CD14-positive monocyte (primary cell): ENCODE measurements at regions not wholly inside any gene's neighbourhood (a gene's known extent, or its start where the extent isn't known, plus 50 kb on each side); places are given as distances from the start of the nearest gene placed in this dataset.

Experiments
- DNase-seq, 3 donors: peaks; one replicate each; pipeline ENCODE4 v3.0.0-alpha.2; 2011 to 2022
- H2AFZ ChIP-seq: 2 replicates; pipeline ENCODE4 v1.6.0; 2012; ENCODE audit warnings: mild to moderate bottlenecking, low read depth, low read length, inconsistent platforms; ENCODE audit not compliant: insufficient read depth, poor library complexity, severe bottlenecking
- H3K27ac ChIP-seq, 2 donors: 1 replicate in 1 of 2; 2 replicates in 1 of 2; pipeline ENCODE4 v1.5.1; 2012 to 2013; ENCODE audit warnings: low read length in 2 of 2, control low read depth in 1 of 2, inconsistent platforms in 1 of 2, low read depth in 1 of 2, mild to moderate bottlenecking in 1 of 2
- H3K27me3 ChIP-seq, 2 donors: one replicate each; pipeline versions ENCODE4 v1.6.0 to v1.6.1; 2011 to 2013; ENCODE audit warnings: low read length in 2 of 2; ENCODE audit not compliant: control insufficient read depth in 2 of 2, insufficient read depth in 2 of 2
- H3K36me3 ChIP-seq, 2 donors: replicated peaks in 1 of 2; 1 replicate in 1 of 2; 2 replicates in 1 of 2; pipeline versions ENCODE4 v1.5.1 to v1.6.1; 2012 to 2013; ENCODE audit warnings: low read length in 2 of 2, control low read depth in 1 of 2, inconsistent platforms in 1 of 2, mild to moderate bottlenecking in 1 of 2; ENCODE audit not compliant: insufficient read depth in 2 of 2, control insufficient read depth in 1 of 2
- H3K4me1 ChIP-seq, 2 donors: 1 replicate in 1 of 2; 2 replicates in 1 of 2; pipeline versions ENCODE4 v1.5.1 to v1.6.1; 2012 to 2013; ENCODE audit warnings: low read length in 2 of 2, control low read depth in 1 of 2, inconsistent platforms in 1 of 2, mild to moderate bottlenecking in 1 of 2, moderate library complexity in 1 of 2; ENCODE audit not compliant: insufficient read depth in 2 of 2, control insufficient read depth in 1 of 2
- H3K4me2 ChIP-seq: replicated peaks from 2 replicates; pipeline ENCODE3; 2012; ENCODE audit warnings: low read length, moderate library complexity, mild to moderate bottlenecking; ENCODE audit not compliant: poor library complexity, severe bottlenecking; ENCODE audit errors: extremely low read depth
- H3K4me3 ChIP-seq, 3 experiments: fragments of 200-600 bp in 1 of 3; sonication (generic) in 1 of 3; replicated peaks in 1 of 3; 1 replicate in 2 of 3; 2 replicates in 1 of 3; pipeline ENCODE4 v1.5.1; 2011 to 2013; ENCODE audit warnings: low read length in 3 of 3, mild to moderate bottlenecking in 3 of 3, control low read depth in 2 of 3, low read depth in 2 of 3, inconsistent platforms in 1 of 3, moderate library complexity in 1 of 3
- H3K79me2 ChIP-seq: 2 replicates; pipeline ENCODE4 v1.6.0; 2012; ENCODE audit warnings: mild to moderate bottlenecking, control low read depth, inconsistent platforms, low read length, moderate library complexity; ENCODE audit not compliant: insufficient read depth
- H3K9ac ChIP-seq: 2 replicates; pipeline ENCODE4 v1.6.0; 2017; ENCODE audit warnings: low read length, mild to moderate bottlenecking; ENCODE audit not compliant: insufficient read depth, poor library complexity, severe bottlenecking
- H3K9me3 ChIP-seq, 2 donors: replicated peaks in 1 of 2; 1 replicate in 1 of 2; 2 replicates in 1 of 2; pipeline versions ENCODE4 v1.5.1 to v1.6.1; 2012 to 2013; ENCODE audit warnings: low read length in 2 of 2, control low read depth in 1 of 2; ENCODE audit not compliant: control insufficient read depth in 1 of 2, insufficient read depth in 1 of 2
- H4K20me1 ChIP-seq: 2 replicates; pipeline ENCODE4 v1.6.0; 2012; ENCODE audit warnings: mild to moderate bottlenecking, low read length, control low read depth, moderate library complexity; ENCODE audit not compliant: insufficient read depth
- H3K27ac Mint-ChIP-seq, 7 donors: one replicate each; pipeline ENCODE4 v1.8.0; 2020; ENCODE audit warnings: mild to moderate bottlenecking in 7 of 7, mixed read lengths in 7 of 7, moderate library complexity in 6 of 7, inconsistent platforms in 2 of 7
- H3K27me3 Mint-ChIP-seq, 3 donors: one replicate each; pipeline ENCODE4 v1.8.0; 2021 to 2022; ENCODE audit warnings: low read depth in 3 of 3, mild to moderate bottlenecking in 3 of 3, mixed read lengths in 3 of 3, moderate library complexity in 3 of 3, inconsistent platforms in 1 of 3
- H3K36me3 Mint-ChIP-seq, 2 donors: one replicate each; pipeline ENCODE4 v1.8.0; 2020; ENCODE audit warnings: mixed read lengths in 2 of 2, inconsistent platforms in 1 of 2, mild to moderate bottlenecking in 1 of 2
- H3K4me1 Mint-ChIP-seq: one replicate; pipeline ENCODE4 v1.8.0; 2020; ENCODE audit warnings: mild to moderate bottlenecking, mixed read lengths
- H3K4me3 Mint-ChIP-seq, 2 donors: one replicate each; pipeline ENCODE4 v1.8.0; 2020; ENCODE audit warnings: mild to moderate bottlenecking in 2 of 2, mixed read lengths in 2 of 2, moderate library complexity in 1 of 2
- H3K9me3 Mint-ChIP-seq, 7 donors: one replicate each; pipeline ENCODE4 v1.8.0; 2020 to 2022; ENCODE audit warnings: mixed read lengths in 7 of 7, mild to moderate bottlenecking in 6 of 7, moderate library complexity in 6 of 7, inconsistent platforms in 2 of 7
- WGBS: methylation state at CpG from one replicate; pipeline ENCODE4 v1.1.5; 2013; ENCODE audit warnings: missing lambda C conversion rate; ENCODE audit not compliant: insufficient coverage; 5-methylcytosine and 5-hydroxymethylcytosine counted together
- intact Hi-C, 2 donors: fragments of 100-400 bp; cut with micrococcal nuclease; formaldehyde crosslinking; loops; one replicate each; pipeline versions ENCODE4 v1.15.0 to v1.15.1; 2023
- TF ChIP-seq, protein P1 (sequence below): fragments of 200-600 bp; IDR thresholded peaks from one replicate; pipeline ENCODE4 v1.8.0; 2022; ENCODE audit warnings: antibody characterized with exemption, mild to moderate bottlenecking

DNA sequence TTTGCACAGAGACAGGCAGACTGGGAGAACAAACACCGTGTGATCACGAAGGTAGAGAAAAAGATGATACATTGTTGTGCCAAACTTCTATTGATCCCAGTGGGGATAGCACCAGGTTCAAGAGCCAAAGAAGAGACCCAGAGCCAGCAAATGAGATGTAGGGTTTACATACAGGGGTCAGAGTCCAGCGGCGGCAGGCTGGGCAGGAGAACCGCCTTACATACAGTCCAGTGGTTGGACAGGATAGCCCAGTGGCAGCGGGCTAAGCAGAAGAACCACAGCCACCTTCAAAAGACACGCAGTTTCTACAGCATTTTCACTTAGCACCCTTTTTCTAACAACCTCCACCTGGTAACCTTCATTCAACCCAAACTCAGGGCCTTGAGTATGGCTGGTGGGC is 932.8 kb downstream of the SLC4A3 start:
- Histone ChIP-seq H2AFZ (no peak overlapping the region), H3K4me3 (no peak overlapping the region), H4K20me1 (no peaks in the 10 kb centered on the region), H3K9ac (no peak overlapping the region), H3K27me3 (no peaks in the 10 kb centered on the region), H3K36me3 (no peaks in the 10 kb centered on the region), H3K27ac (no peak overlapping the region), H3K4me2 (no peak overlapping the region), H3K9me3 (peaks cover 7 to 9% of the 10 kb centered on the region in 2 donors), H3K4me1 (no peaks in the 10 kb centered on the region), H3K79me2 (no peaks in the 10 kb centered on the region)
- intact Hi-C loops, result no loop called here
- TF ChIP-seq, protein P1, sequence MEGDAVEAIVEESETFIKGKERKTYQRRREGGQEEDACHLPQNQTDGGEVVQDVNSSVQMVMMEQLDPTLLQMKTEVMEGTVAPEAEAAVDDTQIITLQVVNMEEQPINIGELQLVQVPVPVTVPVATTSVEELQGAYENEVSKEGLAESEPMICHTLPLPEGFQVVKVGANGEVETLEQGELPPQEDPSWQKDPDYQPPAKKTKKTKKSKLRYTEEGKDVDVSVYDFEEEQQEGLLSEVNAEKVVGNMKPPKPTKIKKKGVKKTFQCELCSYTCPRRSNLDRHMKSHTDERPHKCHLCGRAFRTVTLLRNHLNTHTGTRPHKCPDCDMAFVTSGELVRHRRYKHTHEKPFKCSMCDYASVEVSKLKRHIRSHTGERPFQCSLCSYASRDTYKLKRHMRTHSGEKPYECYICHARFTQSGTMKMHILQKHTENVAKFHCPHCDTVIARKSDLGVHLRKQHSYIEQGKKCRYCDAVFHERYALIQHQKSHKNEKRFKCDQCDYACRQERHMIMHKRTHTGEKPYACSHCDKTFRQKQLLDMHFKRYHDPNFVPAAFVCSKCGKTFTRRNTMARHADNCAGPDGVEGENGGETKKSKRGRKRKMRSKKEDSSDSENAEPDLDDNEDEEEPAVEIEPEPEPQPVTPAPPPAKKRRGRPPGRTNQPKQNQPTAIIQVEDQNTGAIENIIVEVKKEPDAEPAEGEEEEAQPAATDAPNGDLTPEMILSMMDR, result no peak
- Mint-ChIP-seq H3K36me3 (no peaks in the 10 kb centered on the region), H3K4me1 (no peaks in the 10 kb centered on the region), H3K27me3 (peaks cover 0 to 2% (median 0%) of the 10 kb centered on the region in 3 donors), H3K9me3 (peaks cover 0 to 11% (median 8%) of the 10 kb centered on the region in 7 donors), H3K4me3 (no peak overlapping the region), H3K27ac (no peak overlapping the region)
- DNase-seq, result no peak
- WGBS, result 95% methylated on average over 4 of the region's 7 CpGs

DNA sequence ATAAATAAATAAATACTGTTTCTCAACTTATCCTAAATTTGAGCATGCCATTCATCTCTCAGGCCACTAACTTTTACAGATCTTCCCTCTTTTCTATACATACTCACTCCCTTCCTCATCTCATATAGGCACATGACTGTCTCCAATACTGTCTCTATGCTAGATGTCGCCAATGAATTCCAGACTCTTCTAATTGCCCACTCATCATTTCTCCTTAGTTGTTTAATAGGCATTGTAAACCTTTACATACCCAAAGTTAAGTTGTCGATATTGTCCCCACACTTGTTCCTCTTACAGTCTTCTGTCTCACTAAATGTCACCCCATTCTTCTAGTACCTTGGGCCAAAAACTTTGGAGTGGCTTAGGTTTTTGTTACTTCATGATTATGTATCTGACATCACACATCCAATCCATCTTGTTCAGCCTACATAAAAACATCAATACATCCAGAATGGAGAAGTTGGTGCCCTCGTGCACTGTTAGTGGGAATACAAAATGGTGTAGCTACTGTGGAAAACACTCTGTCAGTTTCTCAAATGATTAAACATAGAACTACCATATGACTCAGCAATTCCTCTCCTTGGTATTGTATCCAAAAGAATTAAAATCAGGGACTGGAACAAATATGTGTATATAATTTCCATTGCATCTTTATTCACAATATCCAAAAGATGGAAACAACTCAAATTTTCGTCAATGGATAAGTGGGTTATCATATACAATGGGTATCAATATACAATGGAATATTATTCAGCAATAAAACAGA is 935.1 kb downstream of the SLC4A3 start:
- H3K9me3 ChIP-seq, result peaks cover 7 to 9% of the 10 kb centered on the region in 2 donors
- no peaks in the 10 kb centered on the region for H3K27me3 ChIP-seq
- intact Hi-C loops, result no loop called here
- H3K27ac Mint-ChIP-seq, result no peak overlapping the region
- no peaks in the 10 kb centered on the region for H3K36me3 Mint-ChIP-seq
- H3K4me3 ChIP-seq, result no peak overlapping the region
- DNase-seq, result no peak
- H3K9ac ChIP-seq, result no peak overlapping the region
- H3K4me1 Mint-ChIP-seq, result no peaks in the 10 kb centered on the region
- H3K4me1 ChIP-seq, result no peaks in the 10 kb centered on the region
- H3K4me2 ChIP-seq, result no peak overlapping the region
- H3K27ac ChIP-seq, result no peak overlapping the region
- no peak overlapping the region for H3K4me3 Mint-ChIP-seq
- H3K9me3 Mint-ChIP-seq, result peaks cover 0 to 11% (median 8%) of the 10 kb centered on the region in 7 donors
- WGBS, result 100% methylated on average over 1 of the region's 4 CpGs
- TF ChIP-seq, protein P1, result no peak
- no peaks in the 10 kb centered on the region for H3K79me2 ChIP-seq
- no peaks in the 10 kb centered on the region for H3K36me3 ChIP-seq
- H4K20me1 ChIP-seq, result no peaks in the 10 kb centered on the region
- peaks cover 0 to 2% (median 0%) of the 10 kb centered on the region in 3 donors for H3K27me3 Mint-ChIP-seq
- no peak overlapping the region for H2AFZ ChIP-seq
